A549 (cell line): ENCODE measurements at regions not wholly inside any gene's neighbourhood (a gene's known extent, or its start where the extent isn't known, plus 50 kb on each side); places are given as distances from the start of the nearest gene placed in this dataset.

Experiments
- CHD2 ChIP-seq: fragments of 150-350 bp; IDR thresholded peaks from 2 replicates; pipeline ENCODE4 v1.6.1; 2014; ENCODE audit warnings: low read length; ENCODE audit not compliant: partially characterized antibody
- CTCF ChIP-seq: fragments of >200 bp; sonication (Bioruptor Twin); formaldehyde crosslinking; IDR thresholded peaks from 3 replicates; pipeline ENCODE4 v1.5.1; 2016
- E2F6 ChIP-seq: IDR thresholded peaks from 2 replicates; pipeline ENCODE4 v1.6.1; 2012; ENCODE audit warnings: low read depth, borderline replicate concordance
- EP300 ChIP-seq, 2 experiments: fragments of >200 bp; sonication (Bioruptor Twin); formaldehyde crosslinking; IDR thresholded peaks; 2 replicates in 1 of 2; 3 replicates in 1 of 2; pipeline ENCODE4 v1.6.1; 2016 to 2017
- ESRRA ChIP-seq: fragments of 150-350 bp; IDR thresholded peaks from 2 replicates; pipeline ENCODE4 v1.6.1; 2014; ENCODE audit warnings: mild to moderate bottlenecking, low read length, borderline replicate concordance
- GATA3 ChIP-seq: IDR thresholded peaks from 2 replicates; pipeline ENCODE4 v1.6.1; 2012; ENCODE audit warnings: borderline replicate concordance
- HDAC2 ChIP-seq: fragments of 200-600 bp; sonication (generic); IDR thresholded peaks from 2 replicates; pipeline ENCODE4 v1.6.1; 2016
- JUNB ChIP-seq: fragments of >200 bp; sonication (Bioruptor Twin); formaldehyde crosslinking; IDR thresholded peaks from 2 replicates; pipeline ENCODE4 v1.6.1; 2016
- POLR2AphosphoS2 ChIP-seq: conservative IDR thresholded peaks from 2 replicates; pipeline ENCODE4 v1.6.1; 2012; ENCODE audit warnings: low read length, improper control_type of control experiment, inconsistent platforms
- RCOR1 ChIP-seq: fragments of 150-350 bp; IDR thresholded peaks from 2 replicates; pipeline ENCODE4 v1.6.1; 2014; ENCODE audit warnings: antibody characterized with exemption, low read length, low read depth
- REST ChIP-seq: fragments of 200-600 bp; sonication (generic); IDR thresholded peaks from 2 replicates; pipeline ENCODE4 v1.6.1; 2016; ENCODE audit warnings: antibody characterized with exemption, mild to moderate bottlenecking, moderate library complexity
- RFX5 ChIP-seq: fragments of 450-650 bp; IDR thresholded peaks from 2 replicates; pipeline ENCODE4 v1.7.1; 2014; ENCODE audit warnings: antibody characterized with exemption, mild to moderate bottlenecking, moderate library complexity

DNA sequence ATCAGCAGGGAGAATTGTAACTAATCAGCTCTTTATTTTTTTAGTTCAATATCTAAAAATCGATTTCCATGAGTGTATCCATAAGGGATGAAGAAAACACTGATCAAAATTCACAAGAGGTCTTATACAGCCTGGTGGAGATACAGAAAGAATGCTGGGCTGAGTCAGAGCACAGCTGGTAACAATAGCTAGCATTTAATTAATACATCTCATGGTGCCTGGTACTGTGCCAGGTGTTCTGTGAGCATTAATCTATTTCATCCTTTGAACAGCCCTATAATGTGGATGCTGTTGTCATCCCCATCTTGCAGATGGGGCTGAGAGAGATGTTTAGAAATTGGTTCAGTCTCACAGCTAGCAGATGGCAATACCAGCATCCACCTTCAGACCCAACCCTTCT is 250.9 kb upstream of the RPS6KA3 start:
- no peak for TF ChIP-seq POLR2AphosphoS2
- no peak for TF ChIP-seq CTCF
- TF ChIP-seq E2F6: no peak
- TF ChIP-seq RCOR1: no peak
- no peak for TF ChIP-seq CHD2
- no peak for TF ChIP-seq REST
- no peak for TF ChIP-seq RFX5
- TF ChIP-seq JUNB: no peak
- TF ChIP-seq EP300 (IDR thresholded peaks at IDR 0.05): no peak
- TF ChIP-seq ESRRA: no peak
- TF ChIP-seq GATA3: no peak
- TF ChIP-seq HDAC2: no peak
